Heart left ventricle (tissue), 16 donors: ENCODE measurements at regions not wholly inside any gene's neighbourhood (a gene's known extent, or its start where the extent isn't known, plus 50 kb on each side); places are given as distances from the start of the nearest gene placed in this dataset.

ENCODE experiments used
- ATAC-seq, 4 donors: fragments of 200-7000 bp; cut with Tn5 transposase; one replicate each; pipeline ENCODE4 v1.9.1; 2020 to 2022; ENCODE audit warnings: moderate library complexity in 4 of 4, mild to moderate bottlenecking in 3 of 4, moderate number of reproducible peaks in 1 of 4
- DNase-seq, 5 donors: peaks; one replicate each; pipeline ENCODE4 v3.0.0-alpha.2; 2020
- H3K27ac ChIP-seq, 12 donors: fragments of 200-600 bp; sonication (generic) in 4 of 12; one replicate each; pipeline versions ENCODE4 v1.5.0 to v1.8.0; 2016 to 2022; ENCODE audit warnings: mild to moderate bottlenecking in 2 of 12
- H3K27me3 ChIP-seq, 9 donors: fragments of 200-600 bp; sonication (generic) in 2 of 9; one replicate each; pipeline versions ENCODE4 v1.5.1 to v1.8.0; 2016 to 2022; ENCODE audit warnings: mild to moderate bottlenecking in 3 of 9
- H3K36me3 ChIP-seq, 9 donors: fragments of 200-600 bp; sonication (generic) in 2 of 9; one replicate each; pipeline versions ENCODE4 v1.5.0 to v1.8.0; 2018 to 2022; ENCODE audit warnings: mild to moderate bottlenecking in 2 of 9
- H3K4me1 ChIP-seq, 12 donors: fragments of 200-600 bp; sonication (generic) in 4 of 12; one replicate each; pipeline versions ENCODE4 v1.5.0 to v1.8.0; 2016 to 2022; ENCODE audit warnings: mild to moderate bottlenecking in 3 of 12
- H3K4me3 ChIP-seq, 12 donors: fragments of 200-600 bp; sonication (generic) in 4 of 12; one replicate each; pipeline versions ENCODE4 v1.5.0 to v1.8.0; 2017 to 2022; ENCODE audit warnings: mild to moderate bottlenecking in 9 of 12, moderate library complexity in 4 of 12
- H3K9me3 ChIP-seq, 12 donors: fragments of 200-600 bp; sonication (generic) in 4 of 12; one replicate each; pipeline versions ENCODE4 v1.5.0 to v1.8.0; 2016 to 2022; ENCODE audit warnings: mild to moderate bottlenecking in 1 of 12
- POLR2A ChIP-seq, 2 donors: fragments of 450-650 bp; IDR thresholded peaks; one replicate each; pipeline ENCODE4 v1.6.1; 2017; ENCODE audit warnings: antibody characterized with exemption in 2 of 2, mild to moderate bottlenecking in 2 of 2, moderate library complexity in 2 of 2
- WGBS, 4 donors: extraction: QIAGEN DNeasy Blood & Tissue Kit in 2 of 4; methylation state at CpG; one replicate each; pipeline versions ENCODE4 v1.1.5 to v1.1.7; 2013 to 2018; 5-methylcytosine and 5-hydroxymethylcytosine counted together
- intact Hi-C, 10 donors: fragments of 100-400 bp; cut with DNase I; formaldehyde crosslinking; loops; one replicate each; pipeline versions ENCODE4 v1.11.1 to v1.14.2; 2022
- TF ChIP-seq, protein P1 (sequence below), 12 donors: fragments of 200-600 bp; sonication (generic) in 4 of 12; IDR thresholded peaks; one replicate each; pipeline versions ENCODE4 v1.5.0 to v1.8.0; 2018 to 2022; ENCODE audit warnings: antibody characterized with exemption in 12 of 12, mild to moderate bottlenecking in 5 of 12
- donor health status: ischemic (EF 13 %, LVEDD 7.1; RV severe dilation, severe dysfunction).
- donor health status: healthy with polysubstance abuse.
- donor health status: DM: no; HTN: yes; CAD: no.
- donor health status: DM: no; HTN: no; CAD: no.
- donor health status: ischemic (EF 25% LVEDD 6.9; RV normal size, moderate dysfunction).
- donor health status: ischemic (EF 25% LVEDD 5.7; RV mildly dilated, moderate dysfunction).
- donor health status: healthy.
- donor health status: DM: yes; HTN: yes; CAD: no.
- donor health status: ischemic (EF 35%, LVEDD 5.7; RV mildly dilated, moderate dysfunction).
- donor health status: nonischemic (EF 11% LVEDD 7.7; RV severe dilation, severe dysfunction).
- donor health status: DM: yes; HTN: yes; CAD: no.
- donor health status: PGD.
- donor health status: ischemic (EF 29% LVEDD 5.4; RV normal size, mild dysfunction).
- donor health status: nonischemic (EF 23%, LVEDD 6.1; RV moderate dilation, normal function).

DNA sequence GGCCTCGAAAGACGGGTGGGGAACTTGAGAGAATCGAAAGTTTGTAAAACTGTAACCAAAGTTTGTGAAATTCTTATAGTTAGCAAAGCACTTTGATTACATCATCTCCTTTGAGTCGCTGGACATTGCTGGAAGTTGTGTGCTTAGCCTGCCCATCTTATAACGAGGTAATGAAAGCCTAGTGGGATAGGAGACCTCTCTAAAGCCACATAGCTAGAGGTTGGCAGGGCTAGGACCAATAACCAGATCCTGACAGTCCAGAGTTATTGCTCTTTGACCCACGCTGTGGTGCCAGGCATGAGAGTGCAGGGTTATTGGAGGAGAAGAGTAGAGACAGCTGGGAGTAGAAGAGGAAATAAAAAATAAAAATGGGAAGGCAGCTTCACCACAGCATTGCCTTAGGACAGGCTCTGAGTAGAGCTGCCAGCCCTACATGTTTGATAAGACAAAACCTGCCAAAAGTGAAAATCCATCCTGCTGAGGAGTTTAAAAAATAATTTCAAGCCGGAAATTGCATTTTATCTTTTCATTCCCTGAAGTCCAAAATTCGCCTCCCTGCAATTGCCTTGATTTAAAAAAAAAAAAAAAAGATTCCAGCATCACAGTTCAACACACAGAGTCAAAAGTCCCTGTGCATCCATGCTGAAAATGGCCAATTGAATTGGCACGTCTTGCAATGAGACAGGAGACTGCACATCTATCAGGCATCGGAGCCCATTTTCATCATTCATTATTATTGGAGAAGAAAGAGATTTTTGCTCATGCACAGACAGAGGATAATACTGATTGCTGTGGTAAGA lies 225.5 kb upstream of the POU2AF2 start:
- H3K27ac ChIP-seq, result peak overlapping the region in 2 of 12 donors; percentile 18 to 82
- H3K9me3 ChIP-seq, result no peaks in the 10 kb centered on the region
- WGBS, 4 donors, result 56 to 74% (median 68%) methylated on average over 10 of the region's 10 CpGs
- TF ChIP-seq, protein P1, sequence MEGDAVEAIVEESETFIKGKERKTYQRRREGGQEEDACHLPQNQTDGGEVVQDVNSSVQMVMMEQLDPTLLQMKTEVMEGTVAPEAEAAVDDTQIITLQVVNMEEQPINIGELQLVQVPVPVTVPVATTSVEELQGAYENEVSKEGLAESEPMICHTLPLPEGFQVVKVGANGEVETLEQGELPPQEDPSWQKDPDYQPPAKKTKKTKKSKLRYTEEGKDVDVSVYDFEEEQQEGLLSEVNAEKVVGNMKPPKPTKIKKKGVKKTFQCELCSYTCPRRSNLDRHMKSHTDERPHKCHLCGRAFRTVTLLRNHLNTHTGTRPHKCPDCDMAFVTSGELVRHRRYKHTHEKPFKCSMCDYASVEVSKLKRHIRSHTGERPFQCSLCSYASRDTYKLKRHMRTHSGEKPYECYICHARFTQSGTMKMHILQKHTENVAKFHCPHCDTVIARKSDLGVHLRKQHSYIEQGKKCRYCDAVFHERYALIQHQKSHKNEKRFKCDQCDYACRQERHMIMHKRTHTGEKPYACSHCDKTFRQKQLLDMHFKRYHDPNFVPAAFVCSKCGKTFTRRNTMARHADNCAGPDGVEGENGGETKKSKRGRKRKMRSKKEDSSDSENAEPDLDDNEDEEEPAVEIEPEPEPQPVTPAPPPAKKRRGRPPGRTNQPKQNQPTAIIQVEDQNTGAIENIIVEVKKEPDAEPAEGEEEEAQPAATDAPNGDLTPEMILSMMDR (IDR thresholded peaks at IDR 0.05), result no peak
- TF ChIP-seq POLR2A (IDR thresholded peaks at IDR 0.05), result no peak
- peak in 2 of 4 donors; percentile 54 to 60 for ATAC-seq
- no peaks in the 10 kb centered on the region for H3K36me3 ChIP-seq
- no peak for DNase-seq
- intact Hi-C loops, result no loop called here
- H3K4me3 ChIP-seq, result no peak overlapping the region
- H3K4me1 ChIP-seq, result peaks cover 0 to 34% (median 0%) of the 10 kb centered on the region in 12 donors
- peaks cover 0 to under 1% (median 0%) of the 10 kb centered on the region in 9 donors for H3K27me3 ChIP-seq

DNA sequence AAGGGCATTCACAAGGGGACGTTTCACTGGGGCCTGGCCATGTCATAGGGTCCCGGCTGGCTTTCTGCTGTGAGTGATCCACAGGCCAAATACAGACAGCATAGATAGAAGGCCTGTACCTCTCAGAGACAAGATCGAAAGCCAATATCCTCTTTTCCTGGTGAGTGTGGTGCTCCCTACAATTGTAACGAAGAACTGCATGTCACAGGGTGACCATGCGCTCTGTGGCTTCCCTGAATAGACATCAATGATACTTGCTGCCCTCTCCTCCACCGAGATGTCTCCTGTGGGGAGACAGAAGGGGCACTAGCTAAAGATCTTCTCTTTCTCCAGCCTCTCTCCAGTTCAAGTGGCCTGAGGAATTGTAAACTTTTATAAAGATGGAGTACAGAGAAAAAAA lies 226.1 kb upstream of the POU2AF2 start:
- H3K36me3 ChIP-seq, result no peaks in the 10 kb centered on the region
- no peak for ATAC-seq
- intact Hi-C loops, result no loop called here

DNA sequence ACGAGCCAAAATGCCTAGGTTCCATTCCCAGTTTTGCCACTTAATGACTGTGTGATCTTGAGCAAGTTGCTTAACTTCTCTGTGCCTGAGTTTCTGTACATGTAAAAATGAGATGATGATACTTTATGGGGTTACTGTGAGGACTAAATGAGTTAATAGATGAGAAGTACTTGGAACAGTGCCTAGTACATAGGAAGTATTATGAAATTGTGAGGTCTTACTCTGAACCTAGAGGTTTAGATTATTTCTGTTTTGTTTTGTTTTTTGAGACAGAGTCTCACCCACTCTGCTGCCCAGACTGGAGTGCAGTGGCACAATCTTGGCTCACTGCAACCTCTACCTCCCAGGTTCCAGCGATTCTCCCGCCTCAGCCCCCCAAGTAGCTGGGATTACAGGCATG lies 227.0 kb upstream of the POU2AF2 start:
- no peak for ATAC-seq

More for the DNA sequence above, 226.1 kb upstream of the POU2AF2 start:
- Histone ChIP-seq H3K27me3 (peaks cover 0 to 3% (median 0%) of the 10 kb centered on the region in 9 donors), H3K4me1 (peaks cover 0 to 38% (median 0%) of the 10 kb centered on the region in 12 donors), H3K4me3 (no peak overlapping the region), H3K9me3 (no peaks in the 10 kb centered on the region), H3K27ac (peak overlapping the region in 2 of 12 donors; percentile 18 to 82)
- no peak for DNase-seq
- WGBS, 4 donors, result 41 to 78% (median 66%) methylated on average over 6 of the region's 6 CpGs
- TF ChIP-seq, protein P1 (IDR thresholded peaks at IDR 0.05), result no peak
- no peak for TF ChIP-seq POLR2A (IDR thresholded peaks at IDR 0.05)

DNA sequence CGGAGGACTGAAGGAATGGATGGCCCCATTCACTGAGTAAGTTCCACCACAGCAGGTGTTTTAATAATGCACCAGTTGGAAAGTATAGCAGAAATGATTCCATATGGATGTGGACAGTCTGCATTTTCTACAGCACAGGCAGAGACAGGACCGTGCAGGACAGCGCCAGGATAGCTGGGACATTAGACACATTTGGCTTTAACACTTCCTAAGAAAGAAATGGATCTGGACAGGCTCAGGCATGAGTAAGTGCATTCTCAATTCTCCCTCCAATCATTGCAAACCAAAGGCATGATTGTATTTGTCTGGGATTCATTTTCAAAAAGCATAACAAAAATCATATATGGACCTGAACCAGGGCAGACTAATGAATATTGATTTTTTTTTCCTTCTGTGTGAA lies 233.0 kb upstream of the POU2AF2 start:
- intact Hi-C loops, result no loop called here
- H3K27me3 ChIP-seq, result peaks cover 0 to 3% (median 0%) of the 10 kb centered on the region in 9 donors

More for the DNA sequence above, 227.0 kb upstream of the POU2AF2 start:
- Histone ChIP-seq H3K36me3 (no peaks in the 10 kb centered on the region), H3K9me3 (no peaks in the 10 kb centered on the region), H3K4me1 (peaks cover 0 to 39% (median 0%) of the 10 kb centered on the region in 12 donors), H3K4me3 (no peak overlapping the region), H3K27ac (peak overlapping the region in 1 of 12 donors; percentile 82), H3K27me3 (peaks cover 0 to 3% (median 0%) of the 10 kb centered on the region in 9 donors)
- no peak for TF ChIP-seq POLR2A (IDR thresholded peaks at IDR 0.05)
- TF ChIP-seq, protein P1 (IDR thresholded peaks at IDR 0.05), result no peak
- intact Hi-C loops, result no loop called here
- WGBS, 4 donors, result 57 to 88% (median 77%) methylated on average over 3 of the region's 3 CpGs
- DNase-seq, result no peak

More for the DNA sequence above, 233.0 kb upstream of the POU2AF2 start:
- WGBS, 4 donors, result 68 to 78% (median 73%) methylated on average over 3 of the region's 3 CpGs
- TF ChIP-seq, protein P1 (IDR thresholded peaks at IDR 0.05), result no peak
- TF ChIP-seq POLR2A (IDR thresholded peaks at IDR 0.05), result no peak
- ATAC-seq, result no peak
- Histone ChIP-seq H3K4me1 (peaks cover 0 to 11% (median 0%) of the 10 kb centered on the region in 12 donors), H3K4me3 (no peak overlapping the region), H3K9me3 (no peaks in the 10 kb centered on the region), H3K36me3 (no peaks in the 10 kb centered on the region), H3K27ac (no peak overlapping the region)
- no peak for DNase-seq
